GM13977 (cell line): ENCODE measurements at regions not wholly inside any gene's neighbourhood (a gene's known extent, or its start where the extent isn't known, plus 50 kb on each side); places are given as distances from the start of the nearest gene placed in this dataset.
A peak's percentile ranks its signal among the peaks of the same experiment; 100 is the strongest.

Experiments
- DNase-seq: peaks from one replicate; pipeline ENCODE4 v3.0.0; 2012; ENCODE audit warnings: low spot score
- in situ Hi-C: fragments of 300-500 bp; cut with MboI; formaldehyde crosslinking; loops from one replicate; pipeline ENCODE4 v1.12.0; 2022; ENCODE audit warnings: low sequenced_read_pairs, low pct_unique_long_range_greater_than_20kb, mixed read lengths, inconsistent platforms; ENCODE audit not compliant: unreplicated experiment
- TF ChIP-seq, protein P1 (sequence below): IDR thresholded peaks from 2 replicates; pipeline ENCODE4 v1.5.1; 2012; ENCODE audit warnings: mild to moderate bottlenecking, control low read depth; ENCODE audit not compliant: insufficient read depth; ENCODE audit errors: extremely low read depth, missing control alignments

DNA sequence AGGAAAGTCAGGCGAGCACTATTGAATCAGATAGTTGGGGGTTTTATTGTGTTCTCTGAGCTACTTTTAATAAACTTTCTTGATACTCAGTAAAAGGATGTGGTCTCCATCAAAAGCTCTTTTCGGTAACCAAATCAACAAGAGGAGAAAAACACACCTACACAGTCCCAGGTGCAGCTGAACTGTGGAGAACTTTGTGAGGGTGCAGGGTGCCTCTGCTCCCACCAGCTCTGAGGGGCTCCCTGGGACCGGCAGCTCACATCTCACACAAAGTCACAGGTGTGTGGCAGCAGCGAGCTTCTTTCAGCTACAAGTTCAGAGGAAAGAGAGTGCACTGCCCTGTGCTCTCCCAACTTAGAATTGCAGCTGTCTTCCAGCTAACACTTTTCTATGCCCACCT lies 650.4 kb downstream of the RNF144A start:
- TF ChIP-seq, protein P1, sequence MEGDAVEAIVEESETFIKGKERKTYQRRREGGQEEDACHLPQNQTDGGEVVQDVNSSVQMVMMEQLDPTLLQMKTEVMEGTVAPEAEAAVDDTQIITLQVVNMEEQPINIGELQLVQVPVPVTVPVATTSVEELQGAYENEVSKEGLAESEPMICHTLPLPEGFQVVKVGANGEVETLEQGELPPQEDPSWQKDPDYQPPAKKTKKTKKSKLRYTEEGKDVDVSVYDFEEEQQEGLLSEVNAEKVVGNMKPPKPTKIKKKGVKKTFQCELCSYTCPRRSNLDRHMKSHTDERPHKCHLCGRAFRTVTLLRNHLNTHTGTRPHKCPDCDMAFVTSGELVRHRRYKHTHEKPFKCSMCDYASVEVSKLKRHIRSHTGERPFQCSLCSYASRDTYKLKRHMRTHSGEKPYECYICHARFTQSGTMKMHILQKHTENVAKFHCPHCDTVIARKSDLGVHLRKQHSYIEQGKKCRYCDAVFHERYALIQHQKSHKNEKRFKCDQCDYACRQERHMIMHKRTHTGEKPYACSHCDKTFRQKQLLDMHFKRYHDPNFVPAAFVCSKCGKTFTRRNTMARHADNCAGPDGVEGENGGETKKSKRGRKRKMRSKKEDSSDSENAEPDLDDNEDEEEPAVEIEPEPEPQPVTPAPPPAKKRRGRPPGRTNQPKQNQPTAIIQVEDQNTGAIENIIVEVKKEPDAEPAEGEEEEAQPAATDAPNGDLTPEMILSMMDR, result peak; percentile 25
- DNase-seq, result no peak
- in situ Hi-C loops, result no loop called here

DNA sequence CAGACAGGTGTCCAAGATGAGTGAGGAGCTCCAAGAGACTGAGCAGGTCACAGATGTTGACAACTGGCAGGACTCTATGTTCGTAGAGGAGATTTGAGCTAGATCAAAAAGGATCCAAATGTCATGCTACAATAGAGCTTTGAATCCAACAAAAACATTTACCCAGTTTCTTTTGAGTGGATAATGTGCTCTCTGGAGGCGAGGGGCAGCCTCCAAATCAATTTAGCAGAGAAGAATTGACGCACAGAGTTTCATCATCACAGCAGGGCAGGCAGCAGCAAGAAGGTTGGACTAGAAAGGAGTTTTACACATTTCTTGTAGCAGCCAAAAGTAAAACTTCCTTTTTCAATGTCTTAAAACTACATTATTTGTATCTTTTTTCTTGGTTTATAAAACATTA lies 653.0 kb downstream of the RNF144A start:
- in situ Hi-C loops, result no loop called here
- TF ChIP-seq, protein P1, result no peak
- no peak for DNase-seq

DNA sequence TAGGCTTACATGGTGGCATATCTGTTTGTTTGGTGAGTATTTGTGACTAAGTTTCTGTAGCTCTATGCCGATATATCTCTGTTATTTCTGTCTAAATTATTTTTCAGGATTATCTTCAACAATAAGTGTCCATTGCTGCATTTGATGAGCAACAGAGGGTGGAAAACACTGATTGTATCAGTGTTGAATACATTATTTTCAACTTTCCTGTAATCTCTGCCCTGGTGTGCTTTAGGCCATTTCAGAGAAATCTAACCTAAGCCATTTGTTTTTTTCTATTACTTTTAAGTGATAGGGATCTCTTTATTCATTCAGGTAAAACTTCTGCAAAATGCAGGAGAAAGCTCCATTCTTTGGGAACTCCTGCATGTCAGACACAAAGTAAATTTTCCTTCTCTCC lies 654.5 kb downstream of the RNF144A start:
- in situ Hi-C loops, result no loop called here
- TF ChIP-seq, protein P1, result no peak
- no peak for DNase-seq

DNA sequence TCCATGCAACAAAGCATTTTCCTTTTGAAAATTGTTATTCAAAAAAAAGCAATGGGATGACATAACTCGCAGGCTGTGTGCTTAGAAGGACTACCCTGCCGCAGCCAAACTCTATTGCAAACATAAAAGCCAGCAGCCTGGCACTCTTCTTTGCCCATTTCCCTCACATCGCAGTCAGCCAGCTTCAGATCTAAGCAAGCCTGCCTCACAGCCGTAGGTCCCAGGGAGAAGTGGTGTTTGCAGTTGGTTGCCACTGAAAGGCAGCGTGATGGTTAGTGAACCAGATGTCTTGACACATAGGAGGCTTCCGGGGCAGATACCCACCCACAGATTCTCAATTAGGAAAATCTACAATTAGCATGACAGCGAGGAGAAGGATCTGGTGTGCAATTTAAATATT lies 655.2 kb downstream of the RNF144A start:
- TF ChIP-seq, protein P1, result no peak
- DNase-seq, result no peak
- in situ Hi-C loops, result no loop called here

DNA sequence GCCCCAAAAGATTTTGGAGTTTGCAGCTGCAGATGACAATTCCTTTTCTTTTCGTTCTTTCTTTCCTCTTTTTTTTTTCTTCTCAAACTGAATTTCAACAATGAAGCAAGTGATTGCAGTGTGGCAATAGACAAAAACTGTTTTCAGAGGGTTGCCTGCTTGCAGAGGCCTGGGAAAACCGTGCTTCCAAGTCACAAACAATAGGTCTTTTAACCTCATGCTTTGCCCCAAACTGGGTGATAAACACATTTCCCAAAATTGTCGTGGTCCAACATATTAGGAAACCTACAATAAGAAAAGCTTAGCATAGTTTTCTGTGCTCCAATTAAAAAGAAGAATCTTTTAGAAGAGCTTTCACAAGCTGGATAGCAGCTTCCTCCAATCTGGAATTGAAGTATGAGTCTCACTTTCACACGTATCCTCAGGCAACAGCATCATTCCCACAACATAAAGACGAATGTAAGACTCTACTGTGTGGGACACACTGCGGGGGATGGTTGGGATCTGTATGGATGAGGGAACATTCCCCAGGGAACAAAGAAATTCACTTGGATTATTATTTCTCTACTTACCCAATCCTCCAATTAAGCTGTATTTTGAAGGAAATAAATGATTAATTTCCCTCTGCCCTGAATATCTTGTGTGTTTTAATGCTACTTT lies 656.1 kb downstream of the RNF144A start:
- in situ Hi-C loops, result no loop called here
- no peak for DNase-seq
- TF ChIP-seq, protein P1, result no peak

DNA sequence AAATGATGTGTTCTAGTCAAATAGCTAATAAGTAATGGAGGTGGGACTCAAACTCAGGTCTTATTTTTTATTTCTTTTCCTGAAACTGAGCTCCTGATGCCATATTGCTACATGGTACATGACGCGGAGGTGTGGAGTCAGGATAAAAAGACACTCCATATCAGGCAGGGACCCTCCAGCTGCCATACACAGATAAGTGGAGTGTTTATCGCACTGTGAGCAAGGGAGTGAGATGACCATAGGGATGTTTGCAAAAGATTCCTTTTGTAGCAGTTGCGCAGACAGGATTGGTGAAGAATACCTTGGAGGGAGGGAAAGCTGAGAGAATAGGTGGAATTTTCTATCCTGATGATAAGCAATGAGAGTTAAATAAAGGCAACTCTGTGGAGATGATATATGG lies 657.2 kb downstream of the RNF144A start:
- TF ChIP-seq, protein P1, result no peak
- DNase-seq, result no peak
- in situ Hi-C loops, result no loop called here

DNA sequence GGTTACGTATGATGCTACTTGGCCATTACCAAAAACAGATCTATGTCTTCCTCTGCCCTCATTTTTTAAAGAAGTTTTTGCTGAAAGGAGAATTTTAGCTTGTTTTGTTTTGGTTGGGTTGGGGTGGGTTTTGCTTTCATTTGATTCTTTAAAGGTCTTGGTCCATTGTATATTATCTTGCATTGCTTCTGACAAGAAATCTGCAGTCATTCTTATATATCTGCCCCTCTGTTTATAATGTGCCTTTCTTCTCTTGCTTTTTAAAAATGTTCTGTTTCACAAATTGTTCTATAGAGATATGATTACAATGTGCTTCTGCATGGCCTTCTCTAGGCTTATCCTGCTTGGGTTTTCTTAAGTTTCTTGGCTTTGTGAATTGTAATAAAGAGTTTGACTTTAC lies 660.6 kb downstream of the RNF144A start:
- no peak for DNase-seq
- TF ChIP-seq, protein P1, result no peak
- in situ Hi-C loops, result no loop called here
